Body of pancreas (tissue), 4 donors: ENCODE measurements at regions not wholly inside any gene's neighbourhood (a gene's known extent, or its start where the extent isn't known, plus 50 kb on each side); places are given as distances from the start of the nearest gene placed in this dataset.

Experiments used
- ATAC-seq: fragments of 150-250 bp; one replicate; pipeline ENCODE4 v1.9.1; 2016
- DNase-seq, 4 donors: peaks; one replicate each; pipeline ENCODE4 v3.0.0-alpha.2; 2019
- H3K27ac ChIP-seq, 4 donors: fragments of 200-600 bp; sonication (generic); 1 replicate in 3 of 4; 2 replicates in 1 of 4; pipeline versions ENCODE4 v1.5.1 to v1.6.1; 2016 to 2019; ENCODE audit warnings: mild to moderate bottlenecking in 1 of 4, mixed read lengths in 1 of 4, moderate library complexity in 1 of 4
- H3K27me3 ChIP-seq, 2 donors: fragments of 200-600 bp; sonication (generic); one replicate each; pipeline ENCODE4 v1.6.0; 2016; ENCODE audit warnings: mild to moderate bottlenecking in 1 of 2
- H3K36me3 ChIP-seq, 2 donors: fragments of 200-600 bp; sonication (generic); replicated peaks in 1 of 2; 2 replicates each; pipeline ENCODE4 v1.5.1; 2016; ENCODE audit warnings: low read depth in 2 of 2; ENCODE audit not compliant: insufficient read depth in 1 of 2
- H3K4me1 ChIP-seq: fragments of 200-600 bp; sonication (generic); one replicate; pipeline ENCODE4 v1.6.0; 2016
- H3K4me3 ChIP-seq, 2 donors: fragments of 200-600 bp; sonication (generic); 1 replicate in 1 of 2; 2 replicates in 1 of 2; pipeline ENCODE4 v1.5.1; 2016 to 2019
- H3K9me3 ChIP-seq, 3 donors: fragments of 200-600 bp; sonication (generic); 1 replicate in 2 of 3; 2 replicates in 1 of 3; pipeline ENCODE4 v1.5.1; 2016
- POLR2A ChIP-seq, 3 donors: fragments of 450-650 bp; IDR thresholded peaks; one replicate each; pipeline ENCODE4 v1.6.1; 2016; ENCODE audit warnings: antibody characterized with exemption in 3 of 3, mild to moderate bottlenecking in 2 of 3
- WGBS, 2 donors: methylation state at CpG; one replicate each; pipeline ENCODE4 v1.1.5; 2017; 5-methylcytosine and 5-hydroxymethylcytosine counted together
- intact Hi-C: fragments of 100-400 bp; cut with DNase I; formaldehyde crosslinking; loops from one replicate; pipeline ENCODE4 v1.15.1; 2023
- TF ChIP-seq, protein P1 (sequence below), 7 experiments: fragments of 450-650 bp in 4 of 7; fragments of 200-600 bp in 3 of 7; sonication (generic) in 3 of 7; IDR thresholded peaks; one replicate each; pipeline ENCODE4 v1.5.1; 2016 to 2019; ENCODE audit warnings: antibody characterized with exemption in 7 of 7

DNA sequence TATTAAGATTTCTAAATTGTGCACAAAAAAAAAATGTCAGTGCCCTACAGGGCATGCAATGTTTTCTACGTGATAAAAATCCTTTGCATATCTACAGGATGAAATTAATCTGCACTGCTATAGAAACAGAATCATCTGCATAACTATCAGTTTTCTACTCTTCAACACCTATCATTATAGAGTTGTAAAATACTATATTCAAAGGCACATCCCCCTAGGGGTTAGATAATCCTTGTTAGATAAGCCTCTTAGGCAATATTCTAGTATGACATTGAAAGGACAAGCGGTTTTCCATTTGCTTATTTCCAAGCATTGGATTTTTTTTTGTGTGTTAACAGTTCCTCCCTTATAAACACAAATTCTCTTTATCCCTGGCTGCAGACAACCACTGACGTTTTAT is 98.7 kb upstream of the LAMA2 start:
- H3K36me3 ChIP-seq: no peaks in the 10 kb centered on the region
- ATAC-seq: no peak
- TF ChIP-seq, protein P1, sequence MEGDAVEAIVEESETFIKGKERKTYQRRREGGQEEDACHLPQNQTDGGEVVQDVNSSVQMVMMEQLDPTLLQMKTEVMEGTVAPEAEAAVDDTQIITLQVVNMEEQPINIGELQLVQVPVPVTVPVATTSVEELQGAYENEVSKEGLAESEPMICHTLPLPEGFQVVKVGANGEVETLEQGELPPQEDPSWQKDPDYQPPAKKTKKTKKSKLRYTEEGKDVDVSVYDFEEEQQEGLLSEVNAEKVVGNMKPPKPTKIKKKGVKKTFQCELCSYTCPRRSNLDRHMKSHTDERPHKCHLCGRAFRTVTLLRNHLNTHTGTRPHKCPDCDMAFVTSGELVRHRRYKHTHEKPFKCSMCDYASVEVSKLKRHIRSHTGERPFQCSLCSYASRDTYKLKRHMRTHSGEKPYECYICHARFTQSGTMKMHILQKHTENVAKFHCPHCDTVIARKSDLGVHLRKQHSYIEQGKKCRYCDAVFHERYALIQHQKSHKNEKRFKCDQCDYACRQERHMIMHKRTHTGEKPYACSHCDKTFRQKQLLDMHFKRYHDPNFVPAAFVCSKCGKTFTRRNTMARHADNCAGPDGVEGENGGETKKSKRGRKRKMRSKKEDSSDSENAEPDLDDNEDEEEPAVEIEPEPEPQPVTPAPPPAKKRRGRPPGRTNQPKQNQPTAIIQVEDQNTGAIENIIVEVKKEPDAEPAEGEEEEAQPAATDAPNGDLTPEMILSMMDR (IDR thresholded peaks at IDR 0.05): no peak
- TF ChIP-seq POLR2A (IDR thresholded peaks at IDR 0.05): no peak
- intact Hi-C loops: no loop called here
- DNase-seq: no peak
- WGBS, 2 donors: 41 to 47% methylated on average over 3 of the region's 3 CpGs
- no peaks in the 10 kb centered on the region for H3K4me1 ChIP-seq
- H3K4me3 ChIP-seq: no peak overlapping the region
- H3K27ac ChIP-seq: no peak overlapping the region
- peaks cover 0 to 18% (median 0%) of the 10 kb centered on the region in 3 donors for H3K9me3 ChIP-seq
- H3K27me3 ChIP-seq: no peaks in the 10 kb centered on the region

DNA sequence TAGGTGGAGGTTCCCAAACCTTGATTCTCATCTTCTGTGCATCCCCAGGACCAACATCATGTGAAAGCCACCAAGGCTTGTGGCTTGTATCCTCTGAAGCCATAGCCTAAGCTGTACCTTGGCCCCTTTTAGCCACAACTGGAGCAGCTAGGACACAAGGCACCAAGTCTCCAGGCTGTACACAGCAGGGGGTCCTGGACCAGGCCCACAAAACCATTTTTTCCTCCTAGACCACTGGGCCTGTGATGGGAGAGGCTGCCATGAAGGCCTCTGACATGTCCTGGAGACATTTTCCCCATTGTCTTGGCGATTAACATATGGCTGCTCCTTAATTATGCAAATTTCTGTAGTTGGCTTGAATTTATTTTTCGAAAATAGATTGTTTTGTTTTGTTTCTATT is 114.8 kb upstream of the LAMA2 start:
- no peak overlapping the region for H3K27ac ChIP-seq
- DNase-seq: no peak
- WGBS, 2 donors: 30 to 41% methylated on average over 2 of the region's 2 CpGs
- no peaks in the 10 kb centered on the region for H3K27me3 ChIP-seq
- ATAC-seq: no peak
- no peak overlapping the region for H3K4me3 ChIP-seq
- no peaks in the 10 kb centered on the region for H3K36me3 ChIP-seq
- TF ChIP-seq, protein P1 (IDR thresholded peaks at IDR 0.05): no peak
- TF ChIP-seq POLR2A (IDR thresholded peaks at IDR 0.05): no peak
- H3K4me1 ChIP-seq: no peaks in the 10 kb centered on the region
- no peaks in the 10 kb centered on the region for H3K9me3 ChIP-seq
- intact Hi-C loops: no loop called here

GRCh38 chr6:128767705-128768104 is 115.2 kb upstream of the LAMA2 start:
- Histone ChIP-seq H3K36me3 (no peaks in the 10 kb centered on the region), H3K27me3 (no peaks in the 10 kb centered on the region), H3K9me3 (no peaks in the 10 kb centered on the region), H3K27ac (no peak overlapping the region), H3K4me3 (no peak overlapping the region), H3K4me1 (no peaks in the 10 kb centered on the region)
- TF ChIP-seq, protein P1 (IDR thresholded peaks at IDR 0.05): no peak
- no peak for TF ChIP-seq POLR2A (IDR thresholded peaks at IDR 0.05)
- intact Hi-C loops: no loop called here
- ATAC-seq: no peak
- DNase-seq: no peak
- 37 to 42% methylated on average over 1 of the region's 1 CpG for WGBS, 2 donors

GRCh38 chr6:128767150-128767549 is 115.8 kb upstream of the LAMA2 start:
- Histone ChIP-seq H3K27ac (no peak overlapping the region), H3K4me3 (no peak overlapping the region), H3K9me3 (no peaks in the 10 kb centered on the region), H3K4me1 (no peaks in the 10 kb centered on the region), H3K27me3 (no peaks in the 10 kb centered on the region), H3K36me3 (no peaks in the 10 kb centered on the region)
- TF ChIP-seq POLR2A (IDR thresholded peaks at IDR 0.05): no peak
- TF ChIP-seq, protein P1 (IDR thresholded peaks at IDR 0.05): no peak
- no peak for DNase-seq
- intact Hi-C loops: no loop called here
- ATAC-seq: no peak
- 38 to 65% methylated on average over 1 of the region's 1 CpG for WGBS, 2 donors

GRCh38 chr6:128763599-128764300 is 119.2 kb upstream of the LAMA2 start:
- no peak overlapping the region for H3K4me3 ChIP-seq
- DNase-seq (no peak), ATAC-seq (no peak)
- H3K4me1 ChIP-seq: no peaks in the 10 kb centered on the region
- 37 to 42% methylated on average over 2 of the region's 2 CpGs for WGBS, 2 donors
- intact Hi-C loops: no loop called here
- no peak overlapping the region for H3K27ac ChIP-seq
- no peaks in the 10 kb centered on the region for H3K36me3 ChIP-seq
- no peaks in the 10 kb centered on the region for H3K27me3 ChIP-seq
- no peaks in the 10 kb centered on the region for H3K9me3 ChIP-seq
- TF ChIP-seq, protein P1 (IDR thresholded peaks at IDR 0.05): no peak
- TF ChIP-seq POLR2A (IDR thresholded peaks at IDR 0.05): no peak
